GM21529 (cell line): ENCODE measurements at regions not wholly inside any gene's neighbourhood (a gene's known extent, or its start where the extent isn't known, plus 50 kb on each side); places are given as distances from the start of the nearest gene placed in this dataset.

Experiments used
- ATAC-seq: cut with Tn5 transposase; IDR thresholded peaks from one replicate; pipeline ENCODE4 v1.9.1; 2021; ENCODE audit not compliant: unreplicated experiment

DNA sequence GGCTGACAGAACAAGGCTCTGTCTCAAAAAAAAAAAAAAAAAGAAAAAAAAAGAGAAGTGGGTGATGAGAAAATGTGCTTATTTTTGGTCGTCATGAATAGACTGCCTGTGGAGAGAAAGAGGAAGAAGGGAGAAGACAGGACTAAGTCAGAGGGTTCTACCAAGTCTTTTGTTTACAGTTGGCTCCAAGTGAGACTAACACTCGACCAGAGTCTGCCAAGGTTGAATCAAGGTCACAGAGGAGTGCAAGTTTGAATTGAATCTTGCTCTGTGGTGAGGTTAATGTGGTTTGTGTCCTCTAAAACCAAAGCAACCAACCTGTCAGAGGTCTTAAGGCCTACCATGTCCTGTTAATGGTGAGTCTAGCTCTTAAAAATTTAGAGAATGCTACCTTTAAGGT, 334.1 kb upstream of the GRM7 start:
- ATAC-seq = no peak

DNA sequence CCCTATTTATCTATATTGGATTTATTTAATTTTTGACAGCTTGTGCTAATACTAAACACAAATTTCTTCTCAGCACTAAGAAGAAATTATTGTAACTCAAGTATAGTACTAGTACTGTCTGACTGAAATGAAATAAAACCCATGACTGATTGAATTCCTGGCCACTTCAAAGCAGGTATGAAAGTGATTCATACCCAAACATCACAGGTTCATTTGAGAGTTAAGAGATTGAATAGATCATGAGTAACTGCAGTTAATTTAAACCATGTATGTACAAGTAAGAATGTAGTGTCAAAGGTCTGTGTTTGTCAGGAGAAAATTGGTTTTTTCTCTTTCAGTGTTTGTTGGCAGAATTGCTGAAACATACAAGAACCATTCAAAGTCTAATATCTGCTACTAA, 332.0 kb upstream of the GRM7 start:
- no peak for ATAC-seq

DNA sequence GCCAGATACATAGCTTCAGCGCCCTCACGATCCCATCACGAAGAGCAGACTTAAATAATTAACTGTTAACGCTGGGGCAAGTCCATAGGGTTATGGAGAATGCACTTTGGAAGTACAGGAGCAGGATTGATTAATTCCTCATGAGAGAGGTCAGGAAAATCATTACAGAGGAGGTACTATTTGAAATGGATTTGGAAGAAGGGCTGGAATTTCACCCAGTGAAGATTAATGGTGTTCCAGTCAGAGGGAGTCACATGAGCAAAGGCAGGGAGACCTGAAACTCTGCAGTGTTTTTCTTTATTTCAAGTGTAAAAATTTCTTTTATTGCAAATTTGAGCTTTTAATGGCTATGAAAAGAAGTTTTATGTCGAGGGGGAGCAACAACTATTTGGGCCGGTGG, 329.8 kb upstream of the GRM7 start:
- ATAC-seq = no peak

DNA sequence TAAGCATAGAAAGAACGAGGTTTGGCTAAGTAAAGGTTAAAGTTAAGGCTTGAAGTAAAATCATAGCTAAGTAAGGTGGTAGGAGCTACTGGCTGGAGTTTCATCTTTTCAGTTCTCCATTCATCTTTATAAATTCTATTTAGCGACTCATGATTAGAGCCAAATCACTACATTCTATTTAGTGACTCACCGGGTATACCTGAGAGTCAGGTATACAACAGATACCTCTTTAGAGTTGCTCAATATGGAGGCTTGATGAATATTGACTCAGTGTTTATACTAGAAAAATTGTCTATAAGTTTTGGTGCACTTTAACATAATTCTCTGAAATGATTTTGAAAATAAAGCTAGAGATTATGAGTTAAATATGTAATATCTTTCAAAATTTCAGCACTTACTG, 328.8 kb upstream of the GRM7 start:
- ATAC-seq = no peak

DNA sequence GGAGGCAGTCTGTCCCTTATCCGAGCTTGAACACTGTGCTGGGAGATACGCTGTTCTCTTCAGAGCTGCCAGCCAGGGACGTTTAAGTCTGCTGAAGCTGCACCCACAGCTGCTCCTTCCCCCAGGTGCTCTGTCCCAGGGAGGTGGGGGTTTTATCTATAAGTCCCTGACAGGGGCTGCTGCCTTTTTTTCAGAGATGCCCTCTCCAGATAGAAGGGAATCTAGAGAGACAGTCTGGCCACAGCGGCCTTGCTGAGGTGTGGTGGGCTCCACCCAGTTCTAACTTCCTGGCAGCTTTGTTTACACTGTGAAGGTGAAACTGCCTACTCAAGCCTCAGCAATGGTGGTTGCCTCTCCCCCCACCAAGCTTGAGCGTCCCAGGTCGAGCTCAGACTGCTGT, 319.9 kb upstream of the GRM7 start:
- no peak for ATAC-seq

DNA sequence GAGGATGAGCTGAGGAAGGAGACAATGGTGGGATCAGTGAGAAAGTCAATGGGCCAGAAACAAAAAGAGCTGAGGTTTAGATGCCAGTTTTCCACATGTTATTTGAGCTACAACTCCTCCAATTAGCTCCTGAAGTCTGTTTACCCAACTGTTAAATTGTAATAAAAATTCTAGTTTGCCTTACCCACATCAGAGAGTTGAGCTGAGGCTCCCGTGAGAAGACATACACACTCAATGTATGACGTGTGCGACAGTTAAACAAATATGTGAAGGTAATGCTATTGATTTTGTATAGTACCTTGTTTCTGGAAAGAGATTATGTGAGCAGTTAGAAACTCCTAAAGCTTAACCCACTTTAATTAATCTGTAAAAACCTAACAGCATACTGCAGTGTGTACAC, 318.1 kb upstream of the GRM7 start:
- no peak for ATAC-seq

DNA sequence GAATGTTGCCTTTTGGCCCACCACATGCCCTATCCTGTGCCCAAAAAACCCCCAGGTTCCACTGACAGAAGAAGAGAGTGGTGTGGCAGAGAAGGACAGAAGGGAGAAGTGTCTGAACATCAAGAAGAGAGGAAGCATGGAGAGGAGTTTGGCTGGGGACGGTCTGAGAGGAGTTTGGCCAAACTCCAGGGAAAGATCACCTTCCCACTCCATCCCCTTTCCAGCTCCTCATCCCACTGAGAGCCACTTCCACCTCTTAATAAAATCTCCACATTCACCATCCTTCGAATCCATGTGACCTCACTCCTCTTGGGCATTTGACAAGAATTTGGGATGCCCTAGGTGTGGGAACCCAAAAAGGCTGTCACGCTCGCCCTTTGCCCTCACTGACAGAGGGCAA, 311.6 kb upstream of the GRM7 start:
- no peak for ATAC-seq

DNA sequence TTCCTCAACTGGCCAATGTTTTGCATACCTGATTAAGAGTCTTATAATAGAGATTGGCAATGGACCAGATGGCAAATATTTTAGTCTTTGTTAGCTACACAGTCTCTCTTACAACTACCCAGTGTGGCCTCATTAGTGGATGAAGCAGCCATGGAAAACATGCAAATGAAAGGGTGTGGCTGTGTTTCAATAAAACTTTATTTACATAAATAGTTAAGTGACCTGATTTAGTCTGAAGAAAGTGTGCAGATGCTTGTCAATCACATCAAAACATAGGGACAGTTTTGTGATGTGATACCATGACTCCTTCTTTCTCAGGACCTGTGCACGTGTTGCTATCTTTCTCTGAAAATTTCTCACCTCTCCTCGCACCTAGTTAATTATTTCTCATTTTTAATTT, 309.8 kb upstream of the GRM7 start:
- ATAC-seq = no peak

DNA sequence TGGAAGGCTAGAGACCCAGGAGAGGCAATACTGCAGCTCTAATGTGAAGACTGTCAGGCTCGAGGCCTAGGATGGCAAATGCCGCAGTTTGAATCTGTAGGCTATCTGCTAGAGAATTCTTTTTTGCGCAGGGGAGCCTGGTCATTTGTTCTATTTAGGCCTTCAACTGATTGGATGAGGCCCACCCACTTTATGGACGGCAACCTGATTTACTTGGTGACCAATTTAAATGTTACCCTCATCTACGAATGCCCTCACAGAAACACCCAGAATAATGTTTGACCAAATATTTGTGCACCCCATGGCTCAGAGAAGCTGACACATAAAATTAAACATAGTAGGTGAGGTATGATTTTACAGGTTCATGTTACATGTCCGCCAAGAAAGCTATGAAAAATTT, 300.7 kb upstream of the GRM7 start:
- ATAC-seq = no peak

DNA sequence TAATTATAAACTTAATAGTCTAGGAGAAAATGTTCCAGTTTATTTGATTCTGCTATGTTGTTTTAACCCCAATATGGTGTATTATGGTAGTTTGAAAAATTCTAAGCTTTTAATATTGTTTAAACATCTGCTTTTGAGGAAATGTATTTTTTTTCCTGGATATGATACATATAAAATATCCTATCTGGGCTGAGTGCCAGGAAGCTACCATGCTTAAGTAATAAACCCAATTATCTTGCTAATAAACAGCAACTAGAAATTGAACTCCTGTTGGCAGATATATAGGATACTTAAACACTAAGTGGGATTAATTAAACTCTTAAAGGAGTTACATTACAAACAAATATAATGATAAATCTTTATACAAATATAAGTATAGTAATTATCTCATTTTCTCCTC, 293.7 kb upstream of the GRM7 start:
- ATAC-seq = no peak

DNA sequence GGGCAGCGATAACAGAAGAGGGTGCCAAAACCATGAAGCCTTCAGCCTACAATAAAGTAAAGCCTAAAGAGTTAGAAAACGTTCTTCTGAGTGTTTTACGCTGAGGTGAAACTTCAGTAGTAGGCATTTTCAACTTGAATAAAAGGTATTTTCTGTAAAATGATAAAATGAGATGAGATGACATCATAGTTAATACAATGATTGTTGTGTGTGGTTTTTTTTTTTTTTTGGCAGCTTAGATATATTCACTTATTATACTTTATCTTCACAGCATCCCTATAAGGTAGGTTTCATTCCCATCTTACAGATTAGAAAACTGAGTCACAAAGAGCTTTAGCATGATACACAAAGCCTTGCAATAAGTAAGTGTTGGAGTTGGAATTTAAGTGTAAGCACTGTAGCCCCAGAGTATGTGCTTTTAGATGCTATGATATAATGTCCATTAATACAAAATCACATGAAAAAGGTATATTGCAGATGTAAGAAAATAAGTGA, 291.9 kb upstream of the GRM7 start:
- no peak for ATAC-seq

DNA sequence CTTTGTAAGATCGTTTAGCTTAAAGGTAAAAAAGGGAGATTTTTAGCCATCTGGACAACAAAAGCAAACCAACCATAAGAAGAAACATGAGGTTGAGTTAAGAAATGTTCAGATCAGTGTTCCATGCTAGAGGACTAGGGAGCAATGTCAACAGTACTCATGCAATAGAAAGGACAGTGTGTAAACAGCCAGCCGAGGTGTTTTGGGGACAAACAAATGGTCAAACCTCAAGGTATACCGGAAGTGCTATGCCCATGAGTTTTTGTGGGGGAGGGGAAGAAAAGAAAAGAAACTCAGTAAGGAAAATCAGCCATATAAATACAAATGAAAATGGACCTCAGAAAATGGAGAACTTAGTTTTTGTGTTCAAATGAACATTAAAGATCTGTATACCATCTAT, 289.5 kb upstream of the GRM7 start:
- no peak for ATAC-seq

DNA sequence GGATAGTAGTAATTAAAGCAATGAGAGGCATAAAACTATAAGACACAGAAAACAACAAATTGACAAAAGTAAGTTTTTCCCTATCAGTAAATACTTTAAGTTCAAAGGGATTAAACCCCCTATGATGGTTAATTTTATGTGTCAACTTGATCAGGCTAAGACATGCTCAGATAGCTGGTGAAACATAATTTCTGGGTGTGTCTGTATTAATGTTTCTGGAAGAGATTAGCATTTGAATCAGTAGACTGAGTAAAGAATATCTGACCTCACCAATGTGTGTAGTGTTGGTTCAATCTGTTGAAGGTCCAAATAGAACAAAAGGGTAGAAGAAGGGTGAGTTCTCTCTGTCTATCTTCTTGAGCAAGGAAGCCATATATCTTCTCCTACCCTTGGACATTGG, 283.3 kb upstream of the GRM7 start:
- ATAC-seq = no peak

DNA sequence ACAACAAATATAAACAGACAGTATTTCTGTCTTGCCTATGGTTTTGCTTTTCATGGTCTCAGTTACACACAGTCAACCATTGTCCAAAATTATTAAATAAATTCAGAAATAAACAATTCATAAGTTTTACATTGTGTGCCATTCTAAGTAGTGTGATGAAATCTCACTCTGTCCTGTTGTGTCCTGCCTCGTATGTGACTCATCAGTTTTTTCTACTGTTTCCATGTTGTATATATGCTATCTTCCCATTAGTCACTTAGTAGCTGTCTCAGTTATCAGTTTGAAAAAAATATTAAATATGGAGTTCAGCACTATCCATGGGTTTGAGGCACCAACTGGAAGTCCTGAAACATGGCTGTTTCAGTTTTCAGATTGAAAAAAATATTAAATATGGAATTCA, 282.4 kb upstream of the GRM7 start:
- ATAC-seq = no peak

DNA sequence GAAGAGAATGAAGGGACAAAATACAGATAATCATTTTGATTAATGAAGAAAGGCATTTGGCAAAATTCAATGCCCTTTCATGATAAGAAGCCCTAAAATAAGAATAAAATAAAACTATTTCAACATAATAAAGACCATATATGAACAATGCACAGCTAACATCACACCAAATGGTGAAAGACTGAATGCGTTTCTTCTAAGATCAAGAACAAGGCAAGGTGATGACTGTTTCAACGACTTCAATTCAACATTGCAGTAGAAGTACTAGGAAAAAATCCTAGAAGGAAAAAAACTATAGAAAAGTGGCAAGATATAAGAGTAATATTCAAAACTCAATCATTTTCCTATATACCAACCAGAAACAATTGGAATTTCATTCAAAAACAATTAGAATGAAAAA, 280.1 kb upstream of the GRM7 start:
- no peak for ATAC-seq

DNA sequence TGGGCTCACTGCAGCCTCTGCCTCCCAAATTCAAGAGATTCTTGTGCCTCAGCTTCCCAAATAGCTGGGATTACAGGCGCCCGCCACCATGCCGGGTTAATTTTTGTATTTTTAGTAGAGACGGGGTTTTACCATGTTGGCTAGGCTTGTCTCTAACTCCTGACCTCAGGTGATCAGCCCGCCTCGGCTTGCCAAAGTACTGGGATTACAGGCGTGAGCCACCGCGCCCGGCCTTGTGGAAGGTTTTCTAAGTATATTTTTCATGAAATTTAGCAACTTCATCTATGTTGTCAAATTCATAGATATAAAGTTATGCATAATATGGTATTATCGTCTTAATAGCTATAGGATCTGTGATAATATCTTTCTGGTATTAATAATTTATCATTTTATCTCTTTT, 275.6 kb upstream of the GRM7 start:
- ATAC-seq = no peak

DNA sequence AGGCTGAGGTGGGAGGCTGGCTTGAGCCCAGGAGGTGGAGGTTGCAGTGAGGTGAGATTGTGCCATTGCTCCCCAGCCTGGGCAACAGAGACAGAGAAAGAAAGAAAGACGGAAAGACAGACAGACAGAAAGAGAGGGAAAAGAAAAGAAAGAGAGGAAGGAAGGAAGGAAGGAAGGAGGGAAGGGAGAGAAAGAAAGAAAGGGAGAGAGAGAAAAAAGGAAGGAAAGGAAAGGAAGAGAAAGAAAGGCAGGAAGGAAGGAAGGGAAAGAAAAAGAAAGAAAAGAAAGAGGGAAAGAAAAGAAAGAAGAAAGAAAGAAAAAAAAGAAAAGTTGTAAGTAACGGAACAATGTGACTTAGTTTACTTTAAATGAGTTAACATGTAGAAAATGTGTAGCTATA, 260.7 kb upstream of the GRM7 start:
- ATAC-seq = no peak

DNA sequence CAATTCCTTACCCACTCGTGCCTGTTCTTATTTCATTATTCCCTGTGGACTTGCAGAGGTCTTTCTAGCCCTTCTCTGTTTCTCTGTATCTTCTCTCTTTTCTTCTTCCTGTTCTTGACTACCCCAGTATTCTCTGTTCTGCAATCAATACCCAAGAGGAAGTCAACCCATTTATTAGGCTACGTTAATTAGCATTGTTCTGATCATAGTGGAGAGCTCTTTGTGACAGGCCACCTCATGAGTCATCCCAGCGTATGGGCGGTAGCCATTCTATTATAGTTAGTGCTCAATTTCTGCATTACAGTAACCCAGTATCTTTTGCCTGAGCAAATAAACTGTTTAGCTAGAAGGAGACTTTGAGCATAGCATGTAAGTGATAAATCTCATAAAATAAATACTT, 259.5 kb upstream of the GRM7 start:
- no peak for ATAC-seq

DNA sequence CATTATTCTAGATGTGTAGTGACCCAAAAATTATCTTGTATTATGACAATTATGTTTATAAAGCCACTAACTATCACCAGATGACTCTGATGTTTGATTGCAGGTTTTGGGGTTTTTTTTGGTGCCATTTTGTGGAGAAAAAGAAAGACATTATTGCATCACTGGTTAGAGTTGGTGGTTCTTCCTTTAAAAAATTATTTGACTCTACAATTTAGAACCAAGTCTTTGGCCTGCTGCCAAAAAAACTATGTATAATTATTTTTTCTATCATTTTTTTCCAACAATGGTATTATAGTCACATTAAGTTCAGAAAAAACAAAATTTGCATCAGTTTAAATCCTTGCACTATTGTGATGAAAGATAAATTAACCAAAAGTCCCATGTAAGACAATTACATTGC, 258.6 kb upstream of the GRM7 start:
- no peak for ATAC-seq

DNA sequence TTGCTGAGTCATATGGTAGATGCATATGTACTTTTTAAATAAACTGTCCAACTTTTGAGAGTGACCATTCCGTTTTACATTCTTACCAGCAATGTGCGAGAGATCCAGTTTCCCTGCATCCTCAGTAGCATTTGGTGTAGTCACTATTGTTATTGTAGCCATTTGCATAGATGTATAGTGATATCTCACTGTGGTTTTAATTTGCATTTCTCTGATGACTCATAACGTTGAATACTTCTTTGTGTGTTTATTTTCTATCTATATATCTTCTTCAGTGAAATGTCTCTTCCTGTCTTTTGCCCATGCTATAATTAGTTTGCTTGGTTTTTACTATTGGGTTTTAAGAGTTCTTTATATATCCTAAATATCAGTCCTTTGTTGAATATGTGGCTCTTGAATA, 255.7 kb upstream of the GRM7 start:
- no peak for ATAC-seq

DNA sequence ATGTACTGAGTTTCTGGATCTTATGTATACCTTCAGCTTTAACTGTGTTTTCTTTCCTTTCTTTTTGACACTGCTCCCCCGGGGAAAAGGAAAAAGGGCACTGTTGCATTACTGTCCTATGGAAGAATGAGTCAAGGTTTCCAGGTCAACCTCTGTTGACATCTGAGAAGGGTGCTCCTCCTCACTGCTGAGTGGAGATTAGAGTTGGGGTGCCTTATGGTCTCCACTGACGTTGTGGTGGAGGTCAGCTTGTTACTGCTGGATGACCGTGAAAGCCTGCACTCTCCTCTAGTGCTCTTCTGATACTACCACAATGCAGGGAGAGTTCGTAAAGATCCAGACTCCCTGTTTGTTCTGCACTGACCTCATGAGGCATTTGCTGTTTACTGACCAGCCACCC, 252.1 kb upstream of the GRM7 start:
- no peak for ATAC-seq

DNA sequence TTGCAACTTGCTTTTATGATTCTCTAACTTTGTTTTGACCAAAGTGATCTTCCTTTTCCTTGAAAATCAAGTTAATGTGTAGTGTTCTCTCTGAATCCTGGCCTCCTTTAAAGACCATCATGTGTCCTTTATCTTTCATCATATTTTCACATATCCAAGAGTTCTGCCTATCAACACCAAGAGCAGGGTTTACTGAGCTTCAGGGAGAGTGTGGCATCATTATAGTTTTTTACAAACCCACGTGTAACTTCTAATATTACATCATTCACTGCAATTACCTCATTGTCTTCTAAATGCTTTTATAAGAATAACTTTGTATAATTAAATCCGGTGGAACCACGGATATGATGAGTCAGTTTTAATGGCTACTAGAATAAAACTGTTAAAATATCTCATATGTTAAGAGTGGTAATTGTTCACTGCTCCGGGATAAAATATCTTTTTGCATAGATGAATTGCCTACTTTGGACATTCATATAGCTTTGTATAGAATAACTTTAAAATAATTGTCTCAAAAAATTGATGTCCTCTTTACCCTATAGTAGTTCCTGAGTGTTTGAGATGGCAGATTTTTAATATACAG, 248.8 kb upstream of the GRM7 start:
- ATAC-seq = no peak

DNA sequence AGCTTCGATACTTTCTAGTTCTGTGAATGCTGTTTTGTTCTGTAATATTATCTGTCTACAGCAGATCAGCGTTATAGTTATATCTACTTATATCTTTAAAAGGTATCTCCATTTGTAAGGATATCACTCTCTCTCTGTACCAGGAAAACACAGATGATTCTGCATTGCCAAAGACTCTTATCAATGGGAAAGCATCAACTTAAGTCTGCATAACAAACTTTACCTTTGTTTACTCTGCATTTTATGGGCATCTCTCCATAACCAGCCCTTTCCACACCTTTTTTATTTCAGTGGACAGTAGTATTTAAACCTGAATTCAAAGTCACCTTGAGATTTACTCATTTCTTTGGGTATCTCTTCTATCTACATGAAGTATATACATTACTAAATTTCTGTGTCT, 238.7 kb upstream of the GRM7 start:
- no peak for ATAC-seq

DNA sequence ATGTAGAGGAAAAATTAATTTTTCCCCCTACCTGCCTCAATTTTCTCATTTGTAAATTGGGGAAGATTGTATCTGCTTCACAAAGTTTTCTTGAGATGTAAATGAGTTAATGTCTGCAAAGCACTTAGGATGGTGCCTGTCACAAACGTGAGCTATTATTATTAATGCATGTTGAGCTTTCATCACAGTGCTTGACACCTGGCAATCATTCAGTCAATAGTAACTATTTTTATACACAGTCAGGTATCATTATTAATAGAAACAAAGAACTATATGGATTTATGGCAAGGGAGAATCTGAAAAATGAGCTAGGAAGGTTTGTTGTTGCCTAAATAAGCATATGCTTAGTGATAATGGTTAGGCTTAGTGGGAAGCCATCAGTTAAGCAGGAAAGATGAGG, 238.2 kb upstream of the GRM7 start:
- ATAC-seq = no peak
